ENCODE measurements at regions not wholly inside any gene's neighbourhood (a gene's known extent, or its start where the extent isn't known, plus 50 kb on each side); places are given as distances from the start of the nearest gene placed in this dataset.
A peak's percentile ranks its signal among the peaks of the same experiment; 100 is the strongest.

GRCh38 chr13:62040078-62040477 is 624.4 kb upstream of the PCDH20 start:
- no peak for DNase-seq (ENCODE audit: low read depth in 4 of 4, low spot score in 3 of 4)

DNA sequence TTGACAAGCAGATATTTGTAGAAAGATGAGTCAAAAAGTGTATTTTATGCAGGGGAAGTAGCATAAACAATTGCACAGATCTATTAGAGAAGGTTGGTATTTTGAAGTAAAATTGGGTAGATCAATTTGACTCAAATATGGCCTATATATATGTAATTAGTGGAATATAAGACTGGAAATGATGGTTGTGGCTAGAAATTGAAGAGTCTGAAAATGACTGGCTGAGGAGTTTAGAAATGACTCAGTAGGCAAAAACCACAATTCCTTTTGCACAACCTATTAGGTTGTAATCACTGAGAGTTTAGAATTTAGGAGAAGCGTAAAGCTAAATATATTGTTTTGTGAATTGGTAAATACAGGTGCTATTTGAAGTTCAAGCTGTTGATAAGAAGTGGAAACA is 622.6 kb upstream of the PCDH20 start:
- DNase-seq (ENCODE audit: low read depth in 4 of 4, low spot score in 3 of 4): no peak

DNA sequence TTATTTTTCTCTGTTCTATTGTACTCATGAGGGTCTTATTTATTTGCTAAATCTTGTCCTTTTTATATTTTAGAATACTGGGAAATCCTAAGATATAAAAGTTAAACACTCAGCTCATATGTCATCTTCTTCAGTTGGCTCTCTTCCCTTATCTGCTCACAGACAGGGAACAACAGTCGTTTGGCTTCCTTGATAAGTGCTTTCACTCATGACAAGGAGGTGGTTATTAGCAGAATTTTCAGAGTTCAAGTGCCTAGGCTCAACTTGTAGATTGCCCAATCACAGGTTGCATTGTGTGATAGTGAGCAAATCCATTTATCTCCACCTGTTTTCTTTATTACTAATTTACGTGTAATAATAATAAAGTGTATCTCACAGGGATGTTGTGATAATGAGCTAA is 620.3 kb upstream of the PCDH20 start:
- no peak for DNase-seq (ENCODE audit: low read depth in 4 of 4, low spot score in 3 of 4)

DNA sequence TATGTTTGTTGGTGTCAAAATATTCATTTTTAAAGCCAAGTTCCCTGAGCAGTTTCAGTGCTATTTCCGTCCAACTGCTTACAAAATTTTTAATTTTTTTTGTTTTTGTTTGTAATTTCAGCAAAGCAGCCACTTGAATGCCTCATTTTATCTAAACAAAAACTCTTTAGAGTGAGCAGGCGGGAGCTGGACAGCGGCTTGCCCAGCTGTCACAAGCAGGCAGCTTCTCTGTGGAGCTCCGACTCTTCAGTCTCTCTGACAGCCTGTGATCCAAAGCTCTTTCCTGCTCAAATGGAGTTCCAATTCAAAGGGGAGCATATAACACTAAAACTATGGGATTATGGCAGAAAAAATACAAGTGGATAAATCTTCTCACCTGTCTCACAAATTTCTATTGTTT is 618.3 kb upstream of the PCDH20 start:
- DNase-seq (ENCODE audit: low read depth in 4 of 4, low spot score in 3 of 4): no peak

DNA sequence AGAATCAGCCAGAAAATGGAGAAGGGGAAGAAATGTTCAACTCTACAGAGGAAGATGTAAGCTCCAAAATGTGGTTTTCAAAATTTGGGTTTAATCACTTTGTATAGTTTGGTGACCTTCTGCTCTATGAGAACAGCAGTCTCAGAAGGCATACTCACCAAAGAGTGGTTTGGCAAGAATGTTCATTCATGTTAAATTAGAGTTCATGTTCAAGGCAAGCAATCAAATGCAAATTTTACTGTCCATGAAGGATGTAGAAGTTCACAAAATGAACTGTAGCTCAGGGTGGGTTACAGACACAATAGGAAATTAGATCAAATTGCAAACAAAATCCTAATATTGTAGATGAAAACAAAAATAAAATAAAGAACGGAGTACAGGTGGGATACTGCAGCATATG is 606.7 kb upstream of the PCDH20 start:
- no peak for DNase-seq (ENCODE audit: low read depth in 4 of 4, low spot score in 3 of 4)

DNA sequence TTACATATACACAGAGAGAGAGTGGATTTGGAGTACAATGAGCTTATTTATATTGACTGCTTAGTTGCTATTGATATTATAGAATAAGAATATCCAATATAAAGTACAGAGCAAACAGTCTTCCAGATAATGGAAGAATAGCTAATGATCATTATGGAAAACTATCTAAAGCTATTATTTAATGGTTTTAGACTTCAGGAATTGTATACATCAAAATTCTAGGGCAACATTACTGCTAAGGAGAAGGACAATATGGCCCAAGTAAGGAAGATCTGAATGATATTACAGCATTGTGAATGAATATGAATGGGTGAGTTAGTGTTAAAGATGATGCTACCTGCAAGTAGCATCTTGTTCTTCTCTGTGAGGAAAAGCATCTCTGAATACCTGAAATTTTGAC is 604.2 kb upstream of the PCDH20 start:
- DNase-seq (ENCODE audit: low read depth in 4 of 4, low spot score in 3 of 4): no peak

DNA sequence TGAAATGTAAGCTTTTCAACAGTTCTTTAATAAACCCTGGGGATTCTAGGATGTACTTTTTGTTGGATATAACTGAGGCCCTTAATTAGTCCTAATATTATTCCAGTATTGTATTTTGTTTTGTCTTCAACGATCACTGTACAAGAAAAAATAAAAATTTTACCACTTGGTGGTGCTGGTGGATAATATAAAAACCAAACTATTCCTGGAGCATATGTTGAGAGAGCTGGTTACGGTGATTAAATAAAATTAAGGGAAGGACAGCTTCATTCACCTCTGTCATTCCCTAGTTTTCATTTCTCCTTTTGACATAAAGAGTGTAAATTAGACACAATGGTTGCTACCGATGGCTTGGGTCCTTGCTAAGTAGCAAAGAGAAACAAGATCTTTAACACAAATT is 598.6 kb upstream of the PCDH20 start:
- peak in 3 of 4 donors; percentile 10 to 18 (median 12) for DNase-seq (ENCODE audit: low read depth in 4 of 4, low spot score in 3 of 4)

GRCh38 chr13:62003452-62003851 is 587.8 kb upstream of the PCDH20 start:
- no peak for DNase-seq (ENCODE audit: low read depth in 4 of 4, low spot score in 3 of 4)

DNA sequence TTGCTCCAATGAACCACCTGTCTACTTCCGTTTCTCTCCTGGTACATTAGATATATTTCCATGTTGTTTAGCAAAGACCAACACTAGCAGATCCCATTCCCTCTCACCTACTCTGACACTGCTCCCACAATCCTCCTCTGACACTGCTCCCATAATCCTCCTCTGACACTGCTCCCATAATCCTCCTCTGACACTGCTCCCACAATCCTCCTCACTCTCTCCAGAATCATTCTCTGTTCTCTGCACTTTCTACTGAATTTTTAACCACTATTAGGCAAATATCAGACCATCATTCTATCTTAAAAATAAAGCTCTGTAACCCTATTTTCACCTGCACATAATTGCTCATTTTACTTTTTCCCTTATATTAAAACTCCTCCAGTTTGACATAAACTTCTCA is 578.5 kb upstream of the PCDH20 start:
- no peak for DNase-seq (ENCODE audit: low read depth in 4 of 4, low spot score in 3 of 4)

DNA sequence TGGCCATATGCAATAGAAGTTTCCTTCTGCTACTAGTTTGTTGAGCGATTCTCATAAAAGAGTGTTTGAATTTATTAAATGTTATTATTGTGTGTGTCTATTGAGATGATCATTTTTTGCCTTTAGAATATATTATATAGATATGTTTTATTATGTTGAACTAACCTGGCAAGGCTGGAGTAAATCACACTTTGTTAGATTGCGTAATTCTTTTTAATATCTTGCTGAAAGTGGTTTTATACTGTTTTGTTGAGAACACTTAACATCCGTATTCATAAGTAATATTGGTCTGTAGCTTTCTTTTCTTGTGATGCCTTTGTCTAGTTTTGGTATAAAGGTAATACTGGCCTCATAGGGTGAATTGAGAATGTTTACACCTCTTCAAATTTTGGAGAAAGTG is 574.3 kb upstream of the PCDH20 start:
- no peak for DNase-seq (ENCODE audit: low read depth in 4 of 4, low spot score in 3 of 4)

GRCh38 chr13:61988810-61989209 is 573.2 kb upstream of the PCDH20 start:
- no peak for DNase-seq (ENCODE audit: low read depth in 4 of 4, low spot score in 3 of 4)

GRCh38 chr13:61975001-61975400 is 559.4 kb upstream of the PCDH20 start:
- no peak for DNase-seq (ENCODE audit: low read depth in 4 of 4, low spot score in 3 of 4)

DNA sequence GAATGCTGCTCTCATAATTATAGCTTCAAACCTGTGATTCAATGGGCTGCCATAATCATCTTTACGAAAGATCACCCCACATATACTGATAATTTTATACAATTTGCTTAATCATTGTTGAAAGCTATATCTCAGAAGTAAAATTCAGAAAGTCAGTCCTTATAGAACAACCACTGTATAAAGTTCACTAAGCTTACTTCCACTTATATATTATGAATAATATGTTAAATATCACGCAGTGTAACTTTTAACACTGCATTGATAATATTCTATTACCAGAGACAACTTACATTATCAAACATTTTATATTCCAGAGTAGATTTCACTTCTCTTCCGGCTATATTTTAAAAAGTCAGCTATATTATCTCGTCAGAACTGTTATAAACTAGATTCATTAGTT is 550.1 kb upstream of the PCDH20 start:
- DNase-seq (ENCODE audit: low read depth in 4 of 4, low spot score in 3 of 4): no peak

GRCh38 chr13:61960981-61961380 is 545.3 kb upstream of the PCDH20 start:
- no peak for DNase-seq (ENCODE audit: low read depth in 4 of 4, low spot score in 3 of 4)

DNA sequence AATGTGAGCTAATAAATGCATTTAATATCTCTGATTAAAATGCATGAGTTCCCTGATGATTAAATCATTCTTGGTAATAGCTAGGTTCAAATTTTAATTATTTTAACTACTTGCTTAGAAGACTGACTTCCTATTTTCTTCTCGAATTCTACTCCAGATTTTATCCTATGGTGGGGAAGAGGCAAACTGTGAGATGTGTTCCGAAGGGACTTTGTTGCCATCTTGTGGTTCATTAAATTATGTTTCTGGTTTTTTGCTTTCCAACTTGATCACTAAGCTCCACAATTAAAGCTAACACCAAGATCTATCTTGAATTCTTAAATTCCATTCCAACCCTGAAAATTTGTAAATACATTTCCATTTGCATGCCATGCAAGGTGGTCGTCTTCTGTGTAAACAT is 538.4 kb upstream of the PCDH20 start:
- peak; percentile 7 to 22 (median 14) for DNase-seq (ENCODE audit: low read depth in 4 of 4, low spot score in 3 of 4)

DNA sequence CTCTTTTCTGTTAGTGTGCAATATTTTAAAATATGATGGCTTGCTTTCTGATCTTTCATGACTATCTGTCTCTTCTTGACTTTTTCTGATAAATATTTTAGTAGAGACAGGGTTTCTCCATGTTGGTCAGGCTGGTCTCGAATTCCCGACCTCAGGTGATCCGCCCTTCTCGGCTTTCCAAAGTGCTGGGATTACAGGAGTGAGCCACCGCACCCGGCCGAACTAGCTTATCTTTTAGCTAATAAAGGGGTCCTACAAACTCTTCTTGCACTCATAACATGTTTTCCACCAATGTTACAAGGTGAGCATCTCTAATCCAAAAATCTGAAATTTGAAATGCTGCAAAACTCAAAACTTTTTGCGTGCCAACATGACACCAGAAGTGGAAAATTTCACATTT is 535.2 kb upstream of the PCDH20 start:
- no peak for DNase-seq (ENCODE audit: low read depth in 4 of 4, low spot score in 3 of 4)

DNA sequence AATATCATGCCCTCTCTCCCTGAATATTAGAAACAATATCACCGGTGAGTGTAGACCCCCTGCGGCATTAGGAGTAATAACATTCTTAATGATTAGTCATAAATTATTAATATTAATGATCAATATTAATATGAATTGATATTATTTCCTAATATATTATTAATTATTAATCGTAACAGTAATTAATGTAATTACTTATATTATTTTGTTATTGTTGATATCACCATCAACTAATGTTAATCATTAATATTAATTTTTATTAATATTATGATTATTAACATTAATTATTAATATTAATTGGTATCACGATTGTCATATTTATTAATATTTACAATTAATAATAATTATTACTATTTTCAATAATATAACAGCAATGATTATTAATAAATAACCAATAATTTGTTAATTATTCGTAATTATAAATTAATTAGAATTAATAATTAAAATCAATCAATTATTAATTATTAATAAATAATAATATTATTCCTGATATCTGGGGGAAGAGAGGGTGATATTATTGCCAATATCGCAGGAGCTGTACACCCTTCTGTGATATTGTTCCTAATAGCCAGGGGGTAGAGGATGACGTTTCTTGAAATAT is 528.8 kb upstream of the PCDH20 start:
- DNase-seq (ENCODE audit: low read depth in 4 of 4, low spot score in 3 of 4): no peak

DNA sequence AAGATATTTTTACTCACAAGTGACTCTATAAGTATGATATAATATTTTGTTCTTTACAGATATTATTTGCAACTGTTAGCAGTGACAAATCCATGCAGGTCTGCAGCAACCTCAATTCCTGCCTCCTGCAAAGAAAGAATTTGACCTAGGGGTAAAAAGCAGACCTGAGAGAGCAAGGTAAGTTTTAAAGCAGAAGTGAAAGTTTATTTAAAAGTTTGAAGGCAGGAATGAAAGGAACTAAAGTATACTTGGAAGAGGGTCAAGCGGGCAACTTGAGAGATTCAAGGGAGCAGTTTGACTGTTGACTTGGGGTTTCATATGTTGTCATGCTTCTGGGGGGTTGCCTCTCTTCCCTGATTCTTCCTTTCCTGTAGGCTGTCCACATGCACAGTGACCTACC is 520.1 kb upstream of the PCDH20 start:
- no peak for DNase-seq (ENCODE audit: low read depth in 4 of 4, low spot score in 3 of 4)

DNA sequence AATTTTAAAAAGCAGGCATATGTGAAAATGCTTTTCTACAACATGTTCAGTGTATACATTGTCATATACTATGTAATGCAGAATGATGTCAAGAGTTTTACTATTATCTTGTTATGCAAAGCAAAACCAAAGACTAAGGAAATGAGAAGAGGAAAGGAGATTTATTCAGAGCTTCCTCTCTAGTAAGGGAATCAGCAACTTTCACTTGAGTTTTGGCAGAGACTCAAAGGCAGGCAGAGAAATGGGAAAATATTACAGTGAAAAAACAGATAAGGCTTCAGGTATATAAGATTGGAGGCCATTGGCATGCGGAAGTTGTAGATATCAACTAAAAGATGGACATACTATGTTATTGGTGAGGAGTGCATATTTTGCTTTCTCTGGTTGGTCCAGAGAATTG is 512.0 kb upstream of the PCDH20 start:
- DNase-seq (ENCODE audit: low read depth in 4 of 4, low spot score in 3 of 4): no peak

- DNase-seq (ENCODE audit: low read depth in 4 of 4, low spot score in 3 of 4): no peak
These were observed 503.2 kb upstream of the PCDH20 start for GRCh38 chr13:61918841-61919240.

DNA sequence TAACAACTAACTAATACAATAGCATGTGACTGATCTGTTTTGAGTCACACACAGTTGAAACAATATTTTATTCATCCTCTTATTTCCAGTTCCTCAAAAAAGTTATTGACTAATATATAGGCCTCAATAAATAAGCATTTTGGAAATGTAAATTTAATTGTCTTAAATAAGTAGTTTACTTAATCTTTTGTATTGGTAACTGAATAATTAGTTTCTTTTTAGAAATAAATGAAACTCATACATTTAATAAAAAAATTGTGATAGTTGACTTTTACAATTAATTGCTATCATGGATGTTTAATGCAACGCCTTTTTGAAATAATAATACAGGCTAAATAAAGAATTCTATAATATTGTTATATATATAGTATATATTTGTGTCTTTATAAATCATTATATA is 500.8 kb upstream of the PCDH20 start:
- no peak for DNase-seq (ENCODE audit: low read depth in 4 of 4, low spot score in 3 of 4)

DNA sequence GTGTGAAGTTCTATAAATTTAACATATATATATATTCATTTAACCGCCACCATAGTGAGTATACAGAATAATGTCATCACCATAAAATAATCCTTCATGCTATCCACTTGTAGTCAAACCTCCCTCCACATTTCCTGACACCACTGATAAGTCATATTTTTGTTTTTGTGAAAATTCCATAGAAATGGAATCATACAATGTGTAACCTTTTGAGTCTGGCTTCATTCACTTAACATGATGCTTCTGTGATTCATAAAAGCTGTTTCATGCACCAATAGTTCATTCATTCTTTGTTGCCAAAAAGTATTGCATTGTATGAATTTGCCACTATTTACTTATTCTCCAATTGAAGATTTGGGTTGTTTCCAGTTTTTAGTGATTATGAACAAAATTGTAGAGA is 497.5 kb upstream of the PCDH20 start:
- no peak for DNase-seq (ENCODE audit: low read depth in 4 of 4, low spot score in 3 of 4)

GRCh38 chr13:61908906-61909615 is 493.4 kb upstream of the PCDH20 start:
- no peak for DNase-seq (ENCODE audit: low read depth in 4 of 4, low spot score in 3 of 4)

Measured in right renal pelvis (tissue), 4 donors.